Astrocyte (in vitro differentiated cells and primary cell): ENCODE measurements at regions not wholly inside any gene's neighbourhood (a gene's known extent, or its start where the extent isn't known, plus 50 kb on each side); places are given as distances from the start of the nearest gene placed in this dataset.

Experiments
- CTCF ChIP-seq: IDR thresholded peaks from 2 replicates; pipeline ENCODE4 v1.5.1; 2011; ENCODE audit warnings: low read depth, mild to moderate bottlenecking, inconsistent platforms, low read length, moderate library complexity; ENCODE audit not compliant: insufficient read depth
- EZH2 ChIP-seq: IDR thresholded peaks from 2 replicates; pipeline ENCODE4 v1.6.1; 2012; ENCODE audit warnings: mild to moderate bottlenecking, low read length, inconsistent platforms; ENCODE audit not compliant: insufficient read depth

- TF ChIP-seq CTCF (no peak), EZH2 (no peak)
Observed at GRCh38 chr12:115859231-115859630, 418.3 kb downstream of the MED13L start.
